SK-N-SH treated with all-trans-retinoic acid at 6 μM for 48 hours (cell line): ENCODE measurements at regions not wholly inside any gene's neighbourhood (a gene's known extent, or its start where the extent isn't known, plus 50 kb on each side); places are given as distances from the start of the nearest gene placed in this dataset.
"Not testable (repeated sequence)": the region's sequence is repeated elsewhere in the genome, so short reads cannot be mapped to it uniquely, and the experiment has no call there.

Experiments used
- ARNTL ChIP-seq: fragments of 450-650 bp; formaldehyde crosslinking; IDR thresholded peaks from 2 replicates; pipeline ENCODE4 v1.5.0; 2020; ENCODE audit warnings: low read depth, mild to moderate bottlenecking, moderate library complexity, borderline replicate concordance
- BACH2 ChIP-seq: fragments of 250-450 bp; sonication (Bioruptor Pico); IDR thresholded peaks from 2 replicates; pipeline ENCODE4 v1.9.0; 2021; ENCODE audit warnings: mild to moderate bottlenecking, borderline replicate concordance
- OSR1 ChIP-seq: fragments of 250-450 bp; sonication (Bioruptor Pico); IDR thresholded peaks from 2 replicates; pipeline ENCODE4 v1.8.0; 2022; ENCODE audit warnings: moderate library complexity, mild to moderate bottlenecking, inconsistent platforms
- PPARA ChIP-seq: fragments of 250-450 bp; sonication (Bioruptor Pico); IDR thresholded peaks from 2 replicates; pipeline ENCODE4 v1.5.0; 2020; ENCODE audit warnings: mild to moderate bottlenecking, borderline replicate concordance
- TCF4 ChIP-seq: fragments of 250-450 bp; sonication (Bioruptor Pico); IDR thresholded peaks from 2 replicates; pipeline ENCODE4 v1.8.0; 2021; ENCODE audit warnings: mild to moderate bottlenecking, moderate library complexity, borderline replicate concordance
- ZC3H10 ChIP-seq: fragments of 250-450 bp; sonication (Bioruptor Pico); IDR thresholded peaks from 2 replicates; pipeline ENCODE4 v1.5.1; 2021; ENCODE audit warnings: mild to moderate bottlenecking, moderate library complexity
- ZFP3 ChIP-seq: fragments of 250-450 bp; sonication (Bioruptor Pico); IDR thresholded peaks from 2 replicates; pipeline ENCODE4 v1.5.0; 2020; ENCODE audit warnings: mild to moderate bottlenecking, moderate library complexity
- ZFP30 ChIP-seq: fragments of 450-650 bp; formaldehyde crosslinking; IDR thresholded peaks from 2 replicates; pipeline ENCODE4 v1.5.0; 2022; ENCODE audit warnings: mild to moderate bottlenecking, moderate library complexity
- ZNF565 ChIP-seq: fragments of 450-650 bp; formaldehyde crosslinking; conservative IDR thresholded peaks from 2 replicates; pipeline ENCODE4 v1.5.0; 2020; ENCODE audit warnings: low read depth, mild to moderate bottlenecking, moderate library complexity
- TF ChIP-seq, protein P1 (sequence below): fragments of 250-450 bp; sonication (Bioruptor Pico); IDR thresholded peaks from 2 replicates; pipeline ENCODE4 v1.8.0; 2021; ENCODE audit warnings: low read depth, mild to moderate bottlenecking, moderate library complexity, borderline replicate concordance
- TF ChIP-seq, protein P2 (sequence below): fragments of 250-450 bp; sonication (Bioruptor Pico); IDR thresholded peaks from 2 replicates; pipeline ENCODE4 v1.5.1; 2020; ENCODE audit warnings: low read depth, mild to moderate bottlenecking, moderate library complexity
- TF ChIP-seq, protein P3 (sequence below): fragments of 250-450 bp; sonication (Bioruptor Pico); IDR thresholded peaks from 2 replicates; pipeline ENCODE4 v1.8.0; 2020; ENCODE audit warnings: mild to moderate bottlenecking, moderate library complexity, borderline replicate concordance
- TF ChIP-seq, protein P4 (sequence below): fragments of 250-450 bp; sonication (Bioruptor Pico); IDR thresholded peaks from 2 replicates; pipeline ENCODE4 v1.5.0; 2020; ENCODE audit warnings: mild to moderate bottlenecking, moderate library complexity

DNA sequence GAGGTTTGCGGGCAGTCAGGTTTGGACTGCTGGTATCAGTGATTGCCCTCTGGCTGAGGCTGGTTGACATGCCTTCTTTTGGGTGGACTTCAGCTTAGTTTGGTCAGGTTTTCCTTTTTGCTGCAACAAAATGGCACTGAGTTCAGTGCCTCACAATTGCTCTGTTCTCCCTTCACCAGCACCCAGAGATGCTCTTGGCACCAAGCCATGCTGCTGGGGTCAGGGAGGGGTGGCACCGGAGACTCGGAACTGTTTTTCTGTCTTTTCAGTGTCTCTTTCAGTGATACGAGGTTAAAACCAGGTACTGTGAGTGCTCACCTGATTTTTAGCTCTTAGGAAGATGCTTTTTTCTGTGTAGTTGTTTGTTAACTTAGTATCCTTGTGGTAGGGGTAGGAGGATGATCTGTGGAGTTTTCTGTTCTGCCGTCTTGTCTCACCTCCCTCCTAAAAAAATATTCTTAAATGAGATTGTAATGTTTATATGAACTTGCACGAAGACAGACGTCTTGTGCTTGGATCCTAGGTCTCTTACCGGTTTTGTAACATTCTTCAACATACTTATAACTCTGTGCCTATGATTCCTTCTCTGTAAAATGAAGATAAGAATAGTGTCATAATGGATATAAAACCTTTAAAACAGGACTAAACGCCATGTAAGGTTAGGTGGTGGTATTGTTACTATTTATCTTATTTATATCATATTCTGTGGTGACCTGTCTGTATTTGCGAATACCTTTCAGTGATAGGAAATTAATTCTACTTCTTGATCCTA is 160.6 kb downstream of the POTEM start:
- TF ChIP-seq, protein P1, sequence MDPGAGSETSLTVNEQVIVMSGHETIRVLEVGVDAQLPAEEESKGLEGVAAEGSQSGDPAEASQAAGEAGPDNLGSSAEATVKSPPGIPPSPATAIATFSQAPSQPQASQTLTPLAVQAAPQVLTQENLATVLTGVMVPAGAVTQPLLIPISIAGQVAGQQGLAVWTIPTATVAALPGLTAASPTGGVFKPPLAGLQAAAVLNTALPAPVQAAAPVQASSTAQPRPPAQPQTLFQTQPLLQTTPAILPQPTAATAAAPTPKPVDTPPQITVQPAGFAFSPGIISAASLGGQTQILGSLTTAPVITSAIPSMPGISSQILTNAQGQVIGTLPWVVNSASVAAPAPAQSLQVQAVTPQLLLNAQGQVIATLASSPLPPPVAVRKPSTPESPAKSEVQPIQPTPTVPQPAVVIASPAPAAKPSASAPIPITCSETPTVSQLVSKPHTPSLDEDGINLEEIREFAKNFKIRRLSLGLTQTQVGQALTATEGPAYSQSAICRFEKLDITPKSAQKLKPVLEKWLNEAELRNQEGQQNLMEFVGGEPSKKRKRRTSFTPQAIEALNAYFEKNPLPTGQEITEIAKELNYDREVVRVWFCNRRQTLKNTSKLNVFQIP (CRISPR knock-in tag) = not testable (repeated sequence)
- not testable (repeated sequence) for TF ChIP-seq ZC3H10 (CRISPR knock-in tag); TCF4; OSR1; ZFP30 (CRISPR knock-in tag); ZFP3 (CRISPR knock-in tag); PPARA (CRISPR knock-in tag); ARNTL (CRISPR knock-in tag); ZNF565; BACH2 (CRISPR knock-in tag)
- TF ChIP-seq, protein P2, sequence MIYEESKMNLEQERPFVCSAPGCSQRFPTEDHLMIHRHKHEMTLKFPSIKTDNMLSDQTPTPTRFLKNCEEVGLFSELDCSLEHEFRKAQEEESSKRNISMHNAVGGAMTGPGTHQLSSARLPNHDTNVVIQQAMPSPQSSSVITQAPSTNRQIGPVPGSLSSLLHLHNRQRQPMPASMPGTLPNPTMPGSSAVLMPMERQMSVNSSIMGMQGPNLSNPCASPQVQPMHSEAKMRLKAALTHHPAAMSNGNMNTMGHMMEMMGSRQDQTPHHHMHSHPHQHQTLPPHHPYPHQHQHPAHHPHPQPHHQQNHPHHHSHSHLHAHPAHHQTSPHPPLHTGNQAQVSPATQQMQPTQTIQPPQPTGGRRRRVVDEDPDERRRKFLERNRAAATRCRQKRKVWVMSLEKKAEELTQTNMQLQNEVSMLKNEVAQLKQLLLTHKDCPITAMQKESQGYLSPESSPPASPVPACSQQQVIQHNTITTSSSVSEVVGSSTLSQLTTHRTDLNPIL = not testable (repeated sequence)
- TF ChIP-seq, protein P3, sequence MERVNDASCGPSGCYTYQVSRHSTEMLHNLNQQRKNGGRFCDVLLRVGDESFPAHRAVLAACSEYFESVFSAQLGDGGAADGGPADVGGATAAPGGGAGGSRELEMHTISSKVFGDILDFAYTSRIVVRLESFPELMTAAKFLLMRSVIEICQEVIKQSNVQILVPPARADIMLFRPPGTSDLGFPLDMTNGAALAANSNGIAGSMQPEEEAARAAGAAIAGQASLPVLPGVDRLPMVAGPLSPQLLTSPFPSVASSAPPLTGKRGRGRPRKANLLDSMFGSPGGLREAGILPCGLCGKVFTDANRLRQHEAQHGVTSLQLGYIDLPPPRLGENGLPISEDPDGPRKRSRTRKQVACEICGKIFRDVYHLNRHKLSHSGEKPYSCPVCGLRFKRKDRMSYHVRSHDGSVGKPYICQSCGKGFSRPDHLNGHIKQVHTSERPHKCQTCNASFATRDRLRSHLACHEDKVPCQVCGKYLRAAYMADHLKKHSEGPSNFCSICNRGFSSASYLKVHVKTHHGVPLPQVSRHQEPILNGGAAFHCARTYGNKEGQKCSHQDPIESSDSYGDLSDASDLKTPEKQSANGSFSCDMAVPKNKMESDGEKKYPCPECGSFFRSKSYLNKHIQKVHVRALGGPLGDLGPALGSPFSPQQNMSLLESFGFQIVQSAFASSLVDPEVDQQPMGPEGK (CRISPR knock-in tag) = not testable (repeated sequence)
- TF ChIP-seq, protein P4, sequence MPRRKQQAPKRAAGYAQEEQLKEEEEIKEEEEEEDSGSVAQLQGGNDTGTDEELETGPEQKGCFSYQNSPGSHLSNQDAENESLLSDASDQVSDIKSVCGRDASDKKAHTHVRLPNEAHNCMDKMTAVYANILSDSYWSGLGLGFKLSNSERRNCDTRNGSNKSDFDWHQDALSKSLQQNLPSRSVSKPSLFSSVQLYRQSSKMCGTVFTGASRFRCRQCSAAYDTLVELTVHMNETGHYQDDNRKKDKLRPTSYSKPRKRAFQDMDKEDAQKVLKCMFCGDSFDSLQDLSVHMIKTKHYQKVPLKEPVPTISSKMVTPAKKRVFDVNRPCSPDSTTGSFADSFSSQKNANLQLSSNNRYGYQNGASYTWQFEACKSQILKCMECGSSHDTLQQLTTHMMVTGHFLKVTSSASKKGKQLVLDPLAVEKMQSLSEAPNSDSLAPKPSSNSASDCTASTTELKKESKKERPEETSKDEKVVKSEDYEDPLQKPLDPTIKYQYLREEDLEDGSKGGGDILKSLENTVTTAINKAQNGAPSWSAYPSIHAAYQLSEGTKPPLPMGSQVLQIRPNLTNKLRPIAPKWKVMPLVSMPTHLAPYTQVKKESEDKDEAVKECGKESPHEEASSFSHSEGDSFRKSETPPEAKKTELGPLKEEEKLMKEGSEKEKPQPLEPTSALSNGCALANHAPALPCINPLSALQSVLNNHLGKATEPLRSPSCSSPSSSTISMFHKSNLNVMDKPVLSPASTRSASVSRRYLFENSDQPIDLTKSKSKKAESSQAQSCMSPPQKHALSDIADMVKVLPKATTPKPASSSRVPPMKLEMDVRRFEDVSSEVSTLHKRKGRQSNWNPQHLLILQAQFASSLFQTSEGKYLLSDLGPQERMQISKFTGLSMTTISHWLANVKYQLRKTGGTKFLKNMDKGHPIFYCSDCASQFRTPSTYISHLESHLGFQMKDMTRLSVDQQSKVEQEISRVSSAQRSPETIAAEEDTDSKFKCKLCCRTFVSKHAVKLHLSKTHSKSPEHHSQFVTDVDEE (CRISPR knock-in tag) = not testable (repeated sequence)
